ENCODE measurements at regions not wholly inside any gene's neighbourhood (a gene's known extent, or its start where the extent isn't known, plus 50 kb on each side); places are given as distances from the start of the nearest gene placed in this dataset.
A peak's percentile ranks its signal among the peaks of the same experiment; 100 is the strongest.

DNA sequence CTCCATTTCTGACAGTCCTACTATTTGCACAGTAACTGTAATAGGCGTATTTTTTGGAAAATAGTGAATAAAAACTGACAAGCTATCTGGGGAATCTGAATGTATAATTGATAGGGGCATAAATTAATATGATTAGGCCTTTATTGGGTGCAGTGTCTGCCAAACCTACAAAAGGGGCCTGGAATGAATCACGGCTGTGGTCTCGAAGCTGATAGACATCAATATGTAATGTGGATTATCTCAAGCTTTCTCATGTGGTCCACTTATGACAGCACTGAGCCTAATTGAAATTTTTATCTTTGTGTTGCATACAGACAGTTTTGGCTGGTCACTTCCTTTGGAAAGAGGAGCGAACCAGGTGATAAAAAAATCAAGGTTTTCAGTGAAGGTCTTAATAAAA lies 450.4 kb downstream of the GPATCH2 start (continued):
- TF ChIP-seq SREBF2 (IDR thresholded peaks at IDR 0.05) (no peak), GATA3 (IDR thresholded peaks at IDR 0.05; ENCODE audit: borderline replicate concordance) (no peak), NR3C1 (IDR thresholded peaks at IDR 0.05) (no peak), TP53 (CRISPR knock-in tag; IDR thresholded peaks at IDR 0.05) (no peak), BHLHE40 (IDR thresholded peaks at IDR 0.05; ENCODE audit: low read depth, low read length) (no peak)

DNA sequence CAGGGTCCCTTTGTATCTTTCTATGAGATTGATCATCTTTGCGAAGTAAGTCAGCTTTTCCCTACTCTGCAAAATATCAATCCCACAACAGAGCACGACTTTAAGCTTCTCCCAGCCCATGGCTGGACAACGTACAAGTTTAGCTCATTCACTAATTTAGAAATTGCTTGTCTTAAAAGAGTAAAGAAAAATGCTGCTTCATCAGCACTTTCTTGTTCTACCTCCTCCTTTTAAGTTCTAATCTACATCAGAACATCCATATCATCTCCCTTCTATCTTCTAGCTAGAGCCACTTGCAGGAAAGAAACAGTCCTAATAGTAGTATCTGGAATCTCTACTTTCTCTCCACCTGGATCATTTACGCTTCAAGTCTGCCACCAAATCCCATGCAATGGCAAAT lies 441.2 kb upstream of the ESRRG start:
- DNase-seq (ENCODE audit: low read depth in 1 of 2, low spot score in 1 of 2) = no peak
- TF ChIP-seq KDM1A (IDR thresholded peaks at IDR 0.05; ENCODE audit: low read depth) (no peak), RNF2 (IDR thresholded peaks at IDR 0.05; ENCODE audit: borderline replicate concordance, low read depth) (no peak), MAFK (IDR thresholded peaks at IDR 0.05; ENCODE audit: partially characterized antibody) (peak; percentile 70), EP300 (IDR thresholded peaks at IDR 0.05) (no peak)
- no peak for FAIRE-seq
- Histone ChIP-seq H3K4me2 (no peak overlapping the region), H3K27ac (no peak overlapping the region), H3K9me3 (no peaks in the 10 kb centered on the region), H3K4me1 (no peaks in the 10 kb centered on the region), H3K4me3 (no peak overlapping the region)
- ChIA-PET POLR2A (no interaction called here), CTCF (no interaction called here)
- no peak for ATAC-seq
- WGBS (ENCODE audit: missing lambda C conversion rate) = 24% methylated on average over 4 of the region's 4 CpGs

DNA sequence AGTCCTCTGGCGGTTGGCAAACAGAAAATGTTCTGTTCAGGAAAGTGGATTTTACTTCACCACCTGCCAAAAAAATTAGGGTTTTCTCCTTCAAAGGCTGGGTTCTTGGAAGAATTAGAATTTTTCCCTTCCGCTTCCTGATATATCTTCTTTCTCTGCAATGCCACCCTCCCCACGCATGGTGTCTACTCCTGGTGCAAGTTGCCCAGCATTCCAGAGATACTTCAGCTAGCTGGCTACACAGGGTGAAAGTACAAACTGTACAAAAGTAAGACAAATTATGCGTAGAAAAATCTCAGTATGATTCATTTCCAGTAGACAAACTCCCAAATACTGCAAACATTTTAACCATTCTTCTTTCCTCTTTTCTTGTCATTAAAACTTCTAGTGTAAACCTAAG lies 430.1 kb upstream of the ESRRG start:
- TF ChIP-seq NR3C1 (IDR thresholded peaks at IDR 0.05) = no peak
- no peak for TF ChIP-seq ZC3H11A (IDR thresholded peaks at IDR 0.05)
- no peak for TF ChIP-seq POLR2AphosphoS2 (conservative IDR thresholded peaks at IDR 0.05; ENCODE audit: low read length)
- no peak for TF ChIP-seq REST (IDR thresholded peaks at IDR 0.05)
- no peak for TF ChIP-seq EP300 (IDR thresholded peaks at IDR 0.05)
- no peak for TF ChIP-seq TFCP2L1 (CRISPR knock-in tag; IDR thresholded peaks at IDR 0.05)
- TF ChIP-seq ATOH8 (CRISPR knock-in tag; IDR thresholded peaks at IDR 0.05; ENCODE audit: low read depth) = no peak
- TF ChIP-seq, protein P1, sequence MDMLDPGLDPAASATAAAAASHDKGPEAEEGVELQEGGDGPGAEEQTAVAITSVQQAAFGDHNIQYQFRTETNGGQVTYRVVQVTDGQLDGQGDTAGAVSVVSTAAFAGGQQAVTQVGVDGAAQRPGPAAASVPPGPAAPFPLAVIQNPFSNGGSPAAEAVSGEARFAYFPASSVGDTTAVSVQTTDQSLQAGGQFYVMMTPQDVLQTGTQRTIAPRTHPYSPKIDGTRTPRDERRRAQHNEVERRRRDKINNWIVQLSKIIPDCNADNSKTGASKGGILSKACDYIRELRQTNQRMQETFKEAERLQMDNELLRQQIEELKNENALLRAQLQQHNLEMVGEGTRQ (IDR thresholded peaks at IDR 0.05) = no peak
- no peak for TF ChIP-seq FOXS1 (CRISPR knock-in tag; IDR thresholded peaks at IDR 0.05)
- ATAC-seq (no peak), FAIRE-seq (no peak), DNase-seq (ENCODE audit: low read depth in 1 of 2, low spot score in 1 of 2) (no peak)
- 46% methylated on average over 4 of the region's 4 CpGs for WGBS (ENCODE audit: missing lambda C conversion rate)
- 0 out of 3 replicates have a peak, but pooled peaks cover 2% of the 10 kb centered on the region for H3K9me3 ChIP-seq
- H3K27ac ChIP-seq = no peak overlapping the region
- POLR2A ChIA-PET = no interaction called here
- CTCF ChIA-PET = interaction anchor here (0.6 kb wide), 1 partner anchor 12 kb away, joined by 3 read pairs; no protein-coding TSS in a partner anchor
- H3K4me3 ChIP-seq = no peak overlapping the region
- no peaks in the 10 kb centered on the region for H3K4me1 ChIP-seq
- no peak overlapping the region for H3K4me2 ChIP-seq

GRCh38 chr1:217150366-217150765 lies 427.1 kb upstream of the ESRRG start:
- DNase-seq (ENCODE audit: low read depth in 1 of 2, low spot score in 1 of 2) (no peak), ATAC-seq (no peak), FAIRE-seq (no peak)
- Histone ChIP-seq H3K9me3 (0 out of 3 replicates have a peak, but pooled peaks cover 3% of the 10 kb centered on the region), H3K27ac (no peak overlapping the region), H3K4me2 (no peak overlapping the region), H3K4me1 (no peaks in the 10 kb centered on the region), H3K4me3 (no peak overlapping the region)
- no peak for TF ChIP-seq PHF8 (IDR thresholded peaks at IDR 0.05; ENCODE audit: borderline replicate concordance, low read depth)
- no peak for TF ChIP-seq FOSL2 (IDR thresholded peaks at IDR 0.05)
- TF ChIP-seq FOSL2 (CRISPR knock-in tag; IDR thresholded peaks at IDR 0.05) = no peak
- TF ChIP-seq GATA3 (IDR thresholded peaks at IDR 0.05; ENCODE audit: borderline replicate concordance) = no peak
- TF ChIP-seq ATOH8 (CRISPR knock-in tag; IDR thresholded peaks at IDR 0.05; ENCODE audit: low read depth) = no peak
- TF ChIP-seq RAD21 (conservative IDR thresholded peaks at IDR 0.05 in 1 of 2, IDR thresholded peaks at IDR 0.05 in 1 of 2) = no peak
- TF ChIP-seq KDM1A (IDR thresholded peaks at IDR 0.05; ENCODE audit: low read depth) = no peak
- TF ChIP-seq MAZ (IDR thresholded peaks at IDR 0.05; ENCODE audit: borderline replicate concordance, low read depth, low read length) = no peak
- no peak for TF ChIP-seq CBX2 (IDR thresholded peaks at IDR 0.05; ENCODE audit: borderline replicate concordance, low read depth)
- TF ChIP-seq NR3C1 (IDR thresholded peaks at IDR 0.05) = no peak
- no peak for TF ChIP-seq RCOR1 (IDR thresholded peaks at IDR 0.05; ENCODE audit: low read depth, low read length)
- no peak for TF ChIP-seq CHD4 (IDR thresholded peaks at IDR 0.05; ENCODE audit: borderline replicate concordance)
- no peak for TF ChIP-seq ZNF302 (CRISPR knock-in tag; IDR thresholded peaks at IDR 0.05)
- no peak for TF ChIP-seq FOXS1 (CRISPR knock-in tag; IDR thresholded peaks at IDR 0.05)
- ChIA-PET POLR2A (no interaction called here), CTCF (no interaction called here)

Data from A549 (cell line).